ENCODE measurements at regions not wholly inside any gene's neighbourhood (a gene's known extent, or its start where the extent isn't known, plus 50 kb on each side); places are given as distances from the start of the nearest gene placed in this dataset.
"Not testable (repeated sequence)": the region's sequence is repeated elsewhere in the genome, so short reads cannot be mapped to it uniquely, and the experiment has no call there.

DNA sequence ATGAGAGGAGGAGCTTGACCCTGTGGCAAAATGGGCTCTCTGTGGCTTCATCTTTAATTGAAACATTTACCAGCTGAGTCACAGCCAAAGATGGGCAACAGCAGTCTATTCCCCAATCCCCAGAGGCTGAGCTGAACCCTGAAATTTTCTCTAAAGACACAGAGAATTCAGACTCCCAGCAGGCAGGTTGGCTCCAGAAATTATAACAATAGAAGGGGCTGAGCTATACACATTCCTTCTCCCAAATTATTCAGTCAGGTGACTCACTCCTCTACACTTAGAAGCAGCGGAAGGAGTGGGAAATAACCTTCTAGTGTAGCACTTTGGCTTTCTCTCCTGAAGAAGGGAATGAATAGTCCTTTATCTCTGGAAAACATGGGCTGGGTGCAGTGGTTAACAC lies 264.3 kb upstream of the ARHGEF26 start:
- no peak for DNase-seq

DNA sequence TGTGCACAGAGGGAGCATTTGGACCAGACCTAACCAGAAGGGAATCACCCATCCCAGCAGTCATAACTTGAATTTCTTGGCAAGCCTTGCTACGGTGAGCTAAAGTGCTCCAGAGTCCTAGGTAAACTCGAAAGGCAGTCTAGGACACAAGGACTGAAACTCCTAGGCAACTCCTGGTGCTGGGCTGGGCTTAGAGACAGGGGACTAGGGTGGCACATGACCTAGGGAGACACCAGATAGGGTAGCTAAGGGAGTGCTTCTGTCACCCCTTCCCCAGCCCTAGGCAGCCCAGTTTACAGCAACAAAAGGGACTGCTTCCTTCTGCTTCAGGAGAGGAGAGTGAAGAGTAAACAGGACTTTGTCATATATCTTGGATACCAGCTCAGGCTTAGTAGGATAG lies 256.4 kb upstream of the ARHGEF26 start:
- DNase-seq, result no peak

DNA sequence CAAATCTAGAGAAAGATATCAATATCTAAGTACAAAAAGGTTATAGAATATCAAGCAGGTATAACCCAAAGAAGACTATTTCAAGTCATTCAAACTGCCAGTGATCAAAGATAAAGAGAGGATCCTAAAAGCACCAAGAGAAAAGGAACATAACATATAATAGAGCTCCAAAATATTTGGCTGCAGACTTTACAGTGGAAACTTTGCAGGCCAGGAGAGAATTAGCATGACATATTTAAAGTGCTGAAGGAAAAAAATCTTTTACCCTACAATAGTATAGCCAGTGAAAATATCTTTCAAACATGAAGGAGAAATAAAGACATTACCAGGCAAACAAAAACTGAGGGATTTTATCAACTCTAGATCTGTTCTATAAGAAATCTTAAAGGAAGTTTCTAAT lies 254.3 kb upstream of the ARHGEF26 start:
- DNase-seq, result no peak

DNA sequence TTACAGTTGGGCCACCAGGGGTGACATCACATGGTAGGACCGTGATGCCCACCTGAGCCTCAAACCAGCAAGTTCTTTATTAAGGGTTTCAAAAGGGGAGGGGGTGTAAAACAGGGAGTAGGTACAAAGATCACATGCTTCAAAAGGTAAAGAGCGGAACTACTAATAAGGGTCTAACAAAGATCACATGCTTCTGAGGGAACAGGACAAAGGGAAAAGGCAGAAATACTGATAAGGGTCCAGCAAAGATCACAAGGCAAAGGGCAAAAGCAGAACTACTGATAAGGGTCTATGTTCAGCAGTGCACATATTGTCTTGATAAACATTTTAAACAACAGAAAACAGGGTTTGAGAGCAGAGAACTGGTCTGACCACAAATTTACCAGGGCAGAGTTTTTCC lies 246.8 kb upstream of the ARHGEF26 start:
- DNase-seq, result not testable (repeated sequence)

DNA sequence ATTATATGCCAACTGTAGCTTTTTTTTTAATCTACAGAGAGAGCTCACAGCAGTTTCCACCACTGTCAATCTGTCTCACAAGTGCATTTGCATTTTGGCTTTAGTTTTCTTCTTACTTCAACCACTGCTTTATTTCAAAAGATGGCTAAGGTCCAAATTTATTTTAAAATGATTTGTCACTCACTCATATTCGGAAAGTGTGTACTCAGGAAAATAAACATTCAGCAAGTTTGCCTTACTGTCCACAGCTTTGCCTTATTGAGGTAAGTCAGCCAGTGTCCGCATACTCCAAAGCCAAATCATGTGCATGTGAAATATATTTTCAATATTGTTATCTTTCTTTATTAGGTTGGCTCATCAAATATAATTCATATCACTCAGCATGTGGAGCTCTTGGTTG lies 240.7 kb upstream of the ARHGEF26 start:
- no peak for DNase-seq

DNA sequence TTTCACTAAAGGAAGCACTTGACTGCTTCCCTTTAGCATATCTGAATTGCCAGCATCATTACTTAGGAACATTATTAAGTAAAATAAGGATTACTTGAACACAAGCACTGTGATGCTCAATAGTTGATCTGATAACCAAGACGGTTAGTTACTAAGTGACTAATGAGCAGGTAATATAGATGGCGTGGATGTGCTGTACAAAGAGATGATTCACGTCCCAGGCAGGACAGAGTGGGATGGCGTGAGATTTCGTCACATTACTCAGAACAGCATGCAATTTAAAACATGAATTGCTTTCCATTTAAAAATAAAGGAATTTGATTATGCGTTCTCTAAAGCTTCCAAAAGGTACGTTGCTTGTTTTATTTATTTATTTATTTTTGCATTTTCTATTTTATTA lies 240.0 kb upstream of the ARHGEF26 start:
- DNase-seq, result no peak

DNA sequence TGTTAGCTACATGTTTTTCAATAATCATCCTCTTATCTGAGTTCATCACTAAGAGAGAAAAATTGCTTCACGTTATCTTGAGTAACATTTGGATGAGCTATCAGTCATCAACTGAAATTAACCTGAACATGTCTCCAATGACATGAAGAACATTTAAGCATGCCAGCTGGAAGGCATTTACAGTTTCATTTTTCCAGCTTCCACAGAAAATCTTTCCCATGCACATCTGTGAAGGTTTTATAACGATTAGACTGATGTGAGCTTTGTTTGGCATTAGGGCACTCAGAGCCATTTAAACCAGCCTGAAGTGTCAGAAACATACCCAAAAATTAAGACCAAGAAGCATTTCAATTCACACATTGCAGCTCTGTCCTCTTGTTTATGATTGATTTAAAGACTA lies 235.8 kb upstream of the ARHGEF26 start:
- no peak for DNase-seq

DNA sequence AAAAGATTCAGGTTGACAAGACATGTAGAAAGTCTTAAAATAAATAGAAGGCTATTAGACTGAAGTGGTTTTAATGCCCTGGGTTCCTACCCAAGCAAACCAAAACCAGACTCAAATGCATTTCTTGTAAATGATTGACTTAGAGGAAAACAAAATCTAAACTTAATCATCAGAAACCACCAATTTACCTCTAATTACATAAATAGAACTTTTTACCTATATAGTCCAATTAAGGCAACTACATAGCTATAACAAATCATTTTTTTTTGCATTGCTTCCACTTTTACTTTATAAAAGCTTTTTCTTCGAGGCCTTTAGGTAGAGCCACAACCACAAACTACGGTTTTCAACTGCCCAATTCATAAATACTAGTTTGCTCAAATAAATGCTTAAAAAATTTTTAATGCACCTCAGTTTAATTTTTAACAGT lies 231.3 kb upstream of the ARHGEF26 start:
- no peak for DNase-seq

DNA sequence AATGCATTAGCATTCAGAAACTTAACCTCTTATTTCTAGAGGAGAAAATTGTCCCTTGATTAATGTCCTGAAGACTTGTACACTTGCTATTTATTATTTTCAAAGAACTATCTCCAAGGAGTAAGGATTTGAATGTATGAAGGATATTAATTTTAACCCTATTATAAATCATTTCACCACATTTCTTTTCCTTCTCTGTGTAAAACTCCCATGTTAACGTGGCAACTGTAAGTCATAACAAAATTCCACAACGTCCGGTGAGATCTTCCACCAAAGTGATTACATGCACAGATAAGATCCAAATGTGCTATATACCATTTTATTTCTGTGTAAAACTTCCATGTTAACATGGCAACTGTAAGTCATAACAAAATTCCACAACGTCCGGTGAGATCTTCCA lies 229.1 kb upstream of the ARHGEF26 start:
- no peak for DNase-seq

DNA sequence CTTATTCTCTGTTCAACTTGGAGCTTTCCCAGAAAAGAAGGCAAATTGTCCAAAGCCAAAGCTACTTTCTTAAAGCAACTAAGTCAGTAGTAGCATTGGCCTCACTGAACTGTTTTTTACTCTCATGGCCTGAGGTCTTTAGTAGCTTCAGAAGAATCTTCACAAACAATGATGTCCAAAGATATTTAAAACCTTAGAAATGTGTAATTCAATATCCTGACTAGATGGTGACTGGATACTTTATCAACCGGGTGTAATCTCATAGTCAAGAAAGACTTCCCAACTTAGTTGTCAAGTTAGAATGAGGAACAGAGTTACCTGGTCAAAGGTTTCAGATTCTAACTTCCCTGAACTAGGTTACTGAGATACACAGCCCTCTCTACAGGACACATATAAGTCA lies 226.3 kb upstream of the ARHGEF26 start:
- no peak for DNase-seq

DNA sequence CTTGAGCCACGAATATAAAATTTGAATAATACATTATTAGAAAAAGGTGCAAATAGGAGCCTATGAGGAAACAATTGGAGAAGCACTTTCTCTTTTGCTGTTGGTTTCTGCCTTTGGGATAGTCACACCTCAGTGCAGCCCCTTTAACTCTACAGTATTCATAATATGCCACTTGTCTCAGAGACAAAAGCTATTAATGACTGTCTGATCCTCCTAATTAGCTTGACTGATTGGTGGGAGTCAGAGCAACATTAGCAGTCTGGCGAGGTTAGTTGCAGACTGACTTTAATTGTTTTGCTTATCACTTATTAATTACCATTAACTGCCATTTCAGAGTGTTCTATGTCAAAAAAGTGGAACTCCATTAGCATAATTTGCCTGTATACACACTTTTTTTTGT lies 225.0 kb upstream of the ARHGEF26 start:
- no peak for DNase-seq

DNA sequence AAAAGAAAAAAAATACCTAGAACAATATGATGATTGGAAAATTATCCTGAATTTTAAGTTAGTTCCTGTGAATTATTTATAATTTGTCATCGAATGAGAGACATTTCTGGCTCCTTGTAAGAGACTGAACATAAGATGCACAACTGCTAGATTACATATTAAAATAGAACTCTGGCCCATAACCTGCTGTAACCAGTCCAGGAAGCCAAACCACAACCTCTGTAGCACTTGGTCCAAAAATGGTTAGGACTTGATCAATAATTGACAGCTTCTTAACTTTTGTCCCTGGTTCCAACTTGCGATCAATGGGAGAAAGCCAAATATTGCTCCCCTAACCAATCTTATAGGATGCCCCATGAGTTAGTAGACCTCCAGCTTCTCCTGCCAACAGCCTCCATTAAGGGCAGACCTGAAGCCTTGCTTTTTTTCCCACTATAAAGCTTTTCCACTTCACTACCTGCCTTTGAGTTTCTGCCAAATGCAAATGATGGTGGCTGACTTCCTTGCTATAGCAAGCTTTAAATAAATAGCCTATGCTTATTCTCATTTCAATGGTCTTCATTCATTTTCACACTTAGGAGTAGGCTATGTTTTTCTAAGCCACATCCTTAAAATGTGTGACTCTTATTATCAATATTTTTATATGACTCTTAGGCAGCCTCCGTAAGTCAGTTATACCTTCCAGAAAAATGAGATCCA lies 224.0 kb upstream of the ARHGEF26 start:
- DNase-seq, result no peak

DNA sequence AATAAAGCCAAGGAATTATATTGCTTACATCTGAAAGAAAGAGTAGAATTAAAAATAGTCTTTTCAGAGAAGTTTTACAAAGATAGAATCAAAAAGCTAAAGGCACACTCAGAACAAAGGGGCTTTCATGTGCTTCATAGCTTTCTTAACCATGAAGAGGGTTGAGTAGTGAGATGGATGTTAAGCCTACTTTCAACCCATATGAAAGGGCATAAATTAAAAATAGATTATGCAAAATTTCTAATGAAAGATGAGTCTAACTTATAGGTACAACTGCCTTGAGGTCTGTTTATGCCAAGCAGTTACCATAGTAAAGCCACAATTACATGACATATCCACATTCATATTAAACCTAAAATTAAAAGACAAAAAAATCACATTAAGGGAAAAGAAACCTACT lies 223.3 kb upstream of the ARHGEF26 start:
- DNase-seq, result no peak

DNA sequence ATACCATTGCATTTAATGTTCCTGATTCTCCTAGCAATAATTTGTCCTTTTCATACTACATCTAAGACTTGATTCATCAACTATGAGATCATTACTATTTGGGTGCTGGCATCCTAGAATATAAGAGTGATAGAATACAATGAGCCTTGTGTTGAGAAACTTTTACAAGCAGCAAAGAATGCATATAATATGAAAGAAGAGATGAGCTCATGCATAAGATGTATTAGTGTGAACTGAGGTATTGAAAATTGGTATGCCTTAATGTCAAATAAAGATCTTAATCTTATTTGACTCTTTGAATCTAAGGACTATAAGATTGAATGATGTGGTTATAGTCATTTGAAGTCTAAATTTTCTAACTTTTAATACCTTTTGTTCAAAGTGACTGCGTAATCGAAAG lies 220.0 kb upstream of the ARHGEF26 start:
- DNase-seq, result no peak

DNA sequence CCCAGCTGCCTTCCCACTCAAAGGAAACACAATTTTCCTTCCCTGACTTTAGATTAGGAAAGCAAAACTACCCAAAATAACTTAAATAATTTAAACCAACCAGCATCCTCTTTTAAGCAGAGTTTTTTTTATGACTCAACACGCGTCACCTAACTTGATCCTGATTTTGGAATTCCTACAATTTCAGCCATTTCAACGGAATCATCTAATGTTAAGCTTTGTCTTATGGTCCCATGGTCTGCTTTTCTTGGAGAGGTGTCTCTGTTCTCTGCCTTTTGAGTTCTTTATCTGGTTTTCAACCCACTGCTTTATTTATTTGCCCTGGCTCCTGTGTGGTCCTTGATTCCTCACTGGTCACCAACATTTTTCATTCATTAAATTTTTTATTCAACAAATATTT lies 219.2 kb upstream of the ARHGEF26 start:
- no peak for DNase-seq

DNA sequence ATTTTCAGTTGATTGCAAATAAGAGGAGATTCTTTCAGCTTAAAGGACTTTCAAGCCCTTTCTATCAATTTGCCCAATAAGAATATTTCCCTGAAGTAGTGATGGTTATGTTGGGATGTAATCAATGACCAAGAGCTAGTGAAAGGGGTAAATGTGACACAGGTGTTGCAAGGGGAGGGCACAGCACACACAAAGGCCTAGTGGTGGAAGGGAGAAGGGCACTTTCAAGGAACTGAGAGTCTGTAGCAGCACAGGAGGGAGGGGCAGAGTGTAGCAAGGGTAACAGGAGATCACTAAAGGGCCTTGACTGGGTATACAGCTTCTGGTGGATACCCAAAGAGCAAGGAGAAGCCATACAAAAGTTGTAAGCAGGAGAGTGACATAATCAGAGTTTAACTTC lies 217.8 kb upstream of the ARHGEF26 start:
- no peak for DNase-seq

DNA sequence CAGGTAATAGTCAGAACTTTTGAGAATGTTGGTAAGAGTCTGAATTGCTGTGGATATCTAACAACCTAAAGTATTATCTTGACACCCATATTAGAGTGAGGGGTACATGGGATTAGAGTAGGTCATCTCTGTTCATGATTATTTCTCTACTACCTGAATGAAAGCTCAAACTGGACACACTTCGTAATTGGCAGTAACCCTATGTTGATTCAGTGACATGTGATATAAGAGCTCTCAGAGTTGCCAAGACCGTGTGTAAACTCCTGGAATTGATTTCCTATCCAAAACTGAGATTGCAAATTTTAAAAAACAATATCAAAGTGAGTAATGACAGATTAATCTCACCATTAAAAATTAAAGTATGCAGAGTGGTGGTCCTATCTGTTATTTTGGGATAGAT lies 214.8 kb upstream of the ARHGEF26 start:
- no peak for DNase-seq

DNA sequence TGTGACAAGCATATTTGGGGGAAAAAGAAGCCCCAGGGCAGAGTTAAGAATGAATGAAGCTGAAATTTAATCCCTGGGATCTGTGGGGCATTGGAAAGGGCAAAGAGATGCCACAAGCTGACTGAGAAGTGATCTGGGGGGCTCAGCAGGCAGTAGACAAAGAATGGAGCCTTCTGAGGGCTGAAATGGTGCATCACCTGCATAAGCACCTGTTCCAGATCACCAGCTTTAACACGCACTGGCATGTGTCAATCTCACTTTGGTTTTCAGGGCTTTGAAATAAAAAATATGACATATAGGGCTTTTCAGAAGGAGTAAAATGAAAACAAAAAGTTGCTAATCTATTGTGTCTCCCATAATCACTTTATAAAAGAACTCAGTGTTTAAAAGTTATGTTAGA lies 210.8 kb upstream of the ARHGEF26 start:
- no peak for DNase-seq

DNA sequence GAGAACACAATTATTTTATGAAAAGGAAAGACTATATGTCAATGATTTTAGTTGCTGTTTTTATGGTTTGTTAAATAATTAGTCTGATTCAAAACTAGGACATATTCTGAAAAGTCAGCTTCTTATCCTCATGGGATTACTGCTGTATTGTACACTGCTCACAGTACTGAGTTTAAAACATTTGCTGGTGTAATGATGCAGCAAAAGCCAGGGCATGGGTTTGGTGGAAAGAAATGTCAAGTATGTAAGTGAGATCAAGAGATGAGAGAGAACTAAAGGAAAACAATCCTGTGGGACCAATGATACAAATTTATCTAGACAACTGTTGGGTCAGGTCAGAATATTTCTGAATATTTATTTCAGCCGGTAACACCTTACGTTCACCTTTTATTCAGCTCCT lies 210.1 kb upstream of the ARHGEF26 start:
- DNase-seq, result no peak

DNA sequence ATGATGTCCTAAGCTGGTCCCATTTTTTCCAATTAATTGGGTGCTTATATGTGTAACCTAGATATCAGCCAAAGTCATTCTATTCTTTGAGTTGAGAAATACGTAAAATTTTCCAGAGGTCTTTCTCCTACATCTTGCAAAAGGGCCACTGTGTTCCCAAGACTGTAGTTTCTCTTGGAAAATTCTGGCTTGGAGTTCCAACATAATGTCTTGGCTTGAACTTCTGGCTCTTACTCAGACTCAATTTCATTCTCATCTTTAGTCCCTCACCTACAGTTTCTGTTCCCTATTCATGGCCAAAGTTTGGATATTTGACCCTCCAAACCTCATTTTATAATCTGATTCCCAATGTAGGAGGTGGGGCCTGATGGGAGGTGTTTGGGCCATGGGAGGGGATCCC lies 201.4 kb upstream of the ARHGEF26 start:
- no peak for DNase-seq

DNA sequence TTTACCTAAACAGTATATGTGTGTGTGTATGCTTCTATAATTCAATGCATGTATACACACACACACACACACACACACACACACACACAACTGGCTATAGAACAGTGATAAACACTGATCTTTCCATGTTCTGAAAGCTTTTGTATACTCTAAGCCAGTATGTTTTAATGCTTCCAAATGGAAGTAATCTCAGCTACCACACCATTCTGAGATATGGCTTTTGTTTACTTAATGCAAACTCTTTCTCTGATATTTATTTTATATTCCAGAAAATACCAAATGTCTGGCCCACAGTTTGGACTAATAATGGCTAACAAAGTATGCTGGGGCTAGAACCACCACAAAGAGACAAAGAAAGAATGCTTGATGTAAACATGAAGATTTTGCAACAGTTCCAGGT lies 199.4 kb upstream of the ARHGEF26 start:
- DNase-seq, result no peak

DNA sequence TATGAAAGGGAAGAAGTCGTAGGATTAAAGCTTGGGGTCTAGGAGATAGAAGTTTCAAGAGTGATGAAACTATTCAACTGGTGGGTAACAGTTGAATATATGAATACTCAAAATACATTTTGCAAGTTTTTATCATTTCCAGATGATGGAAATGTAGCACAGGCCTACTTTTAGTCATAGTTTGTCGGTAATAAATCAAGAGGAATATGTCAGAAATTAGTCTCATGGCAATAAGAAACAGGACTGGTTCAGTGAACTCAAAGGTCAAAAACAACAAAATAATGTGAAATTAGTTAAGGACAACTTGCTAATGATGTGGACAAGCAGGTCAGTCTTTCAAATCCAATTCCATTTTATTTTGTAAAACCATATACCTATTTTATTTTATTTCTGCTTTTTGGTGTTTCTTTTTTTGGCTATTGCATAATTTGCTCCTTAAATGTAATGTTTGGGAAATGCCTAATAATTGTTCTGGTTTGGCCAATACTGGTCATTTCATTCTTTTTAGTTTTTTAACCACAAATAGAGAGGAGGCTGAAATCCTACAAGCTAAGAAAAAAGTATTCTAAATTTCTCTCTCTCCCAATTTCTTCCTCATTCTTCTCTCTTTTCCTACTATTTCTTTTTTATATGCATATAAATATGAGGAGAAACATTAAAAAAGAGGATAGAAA lies 195.2 kb upstream of the ARHGEF26 start:
- DNase-seq, result no peak

DNA sequence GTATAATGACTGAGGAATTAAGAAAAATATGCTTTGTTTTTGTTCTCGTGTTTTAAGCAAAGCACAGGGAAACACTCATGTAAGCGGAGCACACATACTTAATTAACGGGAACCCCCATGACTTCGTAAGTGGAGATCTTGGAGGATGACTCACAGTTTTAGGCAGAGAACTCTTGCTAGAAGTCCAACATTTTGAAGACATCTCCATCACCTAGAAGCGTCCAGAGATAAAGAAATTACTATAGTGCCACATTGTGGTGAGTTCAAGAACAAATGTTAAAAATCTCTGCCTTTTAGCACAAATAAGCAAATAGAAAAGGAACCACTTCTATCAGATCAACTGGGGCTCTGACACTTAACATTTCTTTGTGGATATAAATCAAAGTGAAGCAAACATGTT lies 194.1 kb upstream of the ARHGEF26 start:
- DNase-seq, result peak in 1 of 2 donors; percentile 42

DNA sequence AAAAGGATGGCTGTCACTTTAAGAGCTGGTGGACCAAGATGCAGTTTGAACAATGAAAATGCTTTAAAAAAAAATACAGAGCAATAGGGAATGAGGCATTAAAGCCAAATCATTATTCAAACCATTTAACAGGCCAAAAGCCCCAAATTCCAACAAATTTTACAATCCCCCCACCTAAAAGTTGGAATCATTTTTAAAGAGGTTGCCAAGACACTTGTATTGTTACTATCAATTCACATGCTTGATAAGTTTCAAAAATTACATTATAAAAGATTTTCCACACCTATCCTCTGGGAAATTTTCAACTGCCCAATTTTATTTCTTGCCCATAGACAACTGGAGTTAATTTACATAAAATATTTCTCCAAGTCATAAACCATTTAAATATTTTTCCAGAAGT lies 192.3 kb upstream of the ARHGEF26 start:
- no peak for DNase-seq

DNA sequence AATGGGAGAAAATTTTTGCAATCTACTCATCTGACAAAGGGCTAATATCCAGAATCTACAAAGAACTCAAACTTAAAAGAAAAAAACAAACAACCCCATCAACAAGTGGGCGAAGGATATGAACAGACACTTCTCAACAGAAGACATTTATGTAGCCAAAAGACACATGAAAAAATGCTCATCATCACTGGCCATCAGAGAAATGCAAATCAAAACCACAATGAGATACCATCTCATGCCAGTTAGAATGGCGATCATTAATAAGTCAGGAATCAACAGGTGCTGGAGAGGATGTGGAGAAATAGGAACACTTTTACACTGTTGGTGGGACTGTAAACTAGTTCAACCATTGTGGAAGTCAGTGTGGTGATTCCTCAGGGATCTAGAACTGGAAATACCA lies 187.7 kb upstream of the ARHGEF26 start:
- DNase-seq, result not testable (repeated sequence)
